Midbrain (tissue), 1 donor: ENCODE measurements at regions not wholly inside any gene's neighbourhood (a gene's known extent, or its start where the extent isn't known, plus 50 kb on each side); places are given as distances from the start of the nearest gene placed in this dataset.

Experiments
- DNase-seq: peaks from one replicate; lab custom pipeline; 2025; lab: John Stamatoyannopoulos, UW

DNA sequence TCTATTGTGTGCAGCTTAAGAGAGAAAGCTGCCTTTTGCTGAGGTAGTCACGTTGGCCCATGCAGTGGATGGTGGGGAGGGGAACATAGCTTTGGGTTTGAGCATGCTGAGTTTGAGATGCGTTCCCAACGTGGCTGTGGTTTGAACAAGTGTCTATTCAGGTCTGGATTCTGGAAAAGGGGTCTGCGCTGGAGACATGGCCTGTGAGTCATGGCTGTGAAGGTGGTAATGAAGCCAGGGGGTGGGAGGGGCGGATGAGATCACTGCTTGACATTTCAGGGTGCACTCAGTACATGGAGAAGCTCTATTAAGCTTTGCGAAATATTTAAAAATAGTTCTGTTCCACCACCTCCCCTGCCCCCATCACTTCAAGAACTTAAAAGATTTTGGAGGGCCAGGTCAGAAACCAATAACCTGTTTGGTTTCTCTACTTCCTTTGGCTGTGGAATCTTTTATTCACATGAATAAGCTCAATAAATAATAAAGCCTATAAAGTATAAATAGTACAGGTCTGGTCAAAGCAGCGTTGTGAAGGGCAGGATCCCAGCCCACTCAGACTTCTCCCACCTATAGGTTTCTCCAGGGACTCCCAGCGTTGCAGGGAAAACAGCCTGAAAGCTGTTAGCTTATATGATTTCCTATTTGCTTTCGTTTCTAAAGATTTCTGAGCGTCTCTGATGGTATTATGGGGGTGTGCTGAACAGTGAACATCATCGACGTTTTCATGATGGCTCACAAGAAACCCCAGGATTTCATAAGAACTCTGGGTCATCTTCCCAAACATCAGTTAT is 189.9 kb downstream of the NSG2 start:
- no peak for DNase-seq

DNA sequence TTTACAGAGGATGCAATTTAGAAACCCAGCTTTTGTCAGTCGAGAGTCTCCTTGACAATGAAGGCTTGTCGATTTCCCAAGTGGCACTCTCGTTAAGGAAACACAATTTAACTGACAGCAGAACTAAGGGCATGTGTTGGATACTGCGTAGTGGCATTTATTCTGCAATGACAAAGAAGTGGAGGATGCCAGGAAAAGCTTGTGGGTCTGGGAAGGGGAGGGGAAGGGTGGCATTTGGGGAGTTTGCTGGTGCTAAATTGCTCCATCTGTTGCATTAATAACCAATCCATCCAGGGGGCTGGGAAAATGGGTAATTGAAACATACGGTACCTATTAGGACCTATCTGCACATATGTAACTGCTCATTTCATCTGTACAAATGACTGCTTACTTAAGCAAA is 190.6 kb downstream of the NSG2 start:
- DNase-seq, result no peak

DNA sequence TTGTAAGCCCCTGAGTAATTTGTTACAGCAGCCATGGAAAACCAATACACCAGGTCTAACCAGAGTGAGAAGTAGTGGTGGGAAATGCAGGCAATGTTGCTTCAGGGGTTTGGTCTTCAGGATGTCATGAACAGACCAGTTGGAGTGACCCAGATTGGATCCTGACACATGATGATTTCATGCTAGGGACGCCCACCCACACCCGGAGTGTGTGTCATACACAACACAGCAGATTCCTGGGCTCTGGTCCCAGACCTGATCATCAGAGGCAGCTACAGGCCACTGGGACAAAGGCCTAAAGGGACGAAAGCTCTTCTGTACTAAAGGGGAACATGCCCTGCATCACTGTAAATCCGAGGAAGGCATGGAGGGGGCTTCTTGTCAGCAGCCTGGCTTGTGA is 194.2 kb downstream of the NSG2 start:
- DNase-seq, result no peak

DNA sequence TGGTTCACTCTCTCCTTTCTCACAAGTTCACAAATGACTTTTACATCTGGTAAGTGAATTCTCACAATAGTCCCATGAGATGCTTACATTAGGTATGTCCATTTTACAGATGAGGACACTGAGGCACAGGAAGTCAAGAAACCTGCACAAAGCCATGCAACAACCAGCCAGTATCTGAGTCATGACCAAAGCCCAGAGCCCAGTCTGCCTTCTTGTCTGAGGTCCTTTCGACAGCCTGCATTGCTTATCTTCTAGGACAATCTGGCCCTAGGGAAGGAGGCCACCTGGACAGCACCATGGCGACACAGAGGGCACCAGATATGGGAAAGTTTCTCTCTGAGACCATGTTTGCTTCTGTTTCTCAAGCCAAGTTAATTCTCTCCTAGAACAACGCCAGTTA is 197.1 kb downstream of the NSG2 start:
- DNase-seq, result no peak

DNA sequence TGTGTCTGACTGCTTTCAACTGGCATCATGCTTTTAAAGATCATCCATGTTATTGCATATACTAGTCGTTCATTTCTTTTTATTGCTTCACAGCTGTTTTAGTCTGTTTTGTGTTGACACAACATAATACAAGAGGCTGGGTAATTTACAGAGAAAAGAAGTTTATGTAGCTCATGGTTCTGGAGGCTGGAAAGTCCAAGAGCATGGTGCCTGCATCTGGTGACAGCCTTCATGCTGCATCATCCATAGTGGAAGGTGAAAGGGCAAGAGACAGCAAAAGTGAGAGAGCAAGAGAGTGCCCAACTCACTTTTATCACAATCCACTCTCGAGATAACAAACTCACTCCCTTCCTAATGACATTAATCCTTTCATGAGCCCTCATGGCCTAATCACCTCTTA is 198.4 kb downstream of the NSG2 start:
- DNase-seq, result no peak

DNA sequence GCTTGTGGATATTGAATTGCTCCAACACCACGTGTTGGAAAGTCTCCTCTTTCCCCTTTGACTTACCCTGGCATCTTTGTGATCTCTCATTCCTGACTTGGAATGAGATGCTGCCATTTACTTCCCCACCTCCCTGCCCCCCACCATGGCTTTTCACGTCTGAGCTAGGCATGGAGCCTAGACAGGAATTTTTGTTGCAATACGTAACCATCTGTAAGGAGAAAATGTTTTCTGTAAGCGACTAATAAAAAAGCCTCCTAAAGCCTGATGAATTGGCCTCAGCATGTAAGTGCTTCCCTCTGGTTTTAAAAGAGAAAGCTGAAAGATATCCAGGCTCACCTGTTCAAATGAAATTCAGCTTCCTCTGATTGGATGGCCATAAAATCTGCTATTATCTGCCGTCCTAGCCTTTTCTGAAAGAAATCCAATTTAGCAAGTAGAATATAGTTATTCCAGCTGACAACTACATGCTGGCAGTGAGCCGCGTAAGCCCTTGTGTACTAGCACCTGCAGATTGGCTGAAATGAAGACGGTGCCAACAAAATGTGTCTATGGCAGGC is 200.1 kb downstream of the NSG2 start:
- no peak for DNase-seq

DNA sequence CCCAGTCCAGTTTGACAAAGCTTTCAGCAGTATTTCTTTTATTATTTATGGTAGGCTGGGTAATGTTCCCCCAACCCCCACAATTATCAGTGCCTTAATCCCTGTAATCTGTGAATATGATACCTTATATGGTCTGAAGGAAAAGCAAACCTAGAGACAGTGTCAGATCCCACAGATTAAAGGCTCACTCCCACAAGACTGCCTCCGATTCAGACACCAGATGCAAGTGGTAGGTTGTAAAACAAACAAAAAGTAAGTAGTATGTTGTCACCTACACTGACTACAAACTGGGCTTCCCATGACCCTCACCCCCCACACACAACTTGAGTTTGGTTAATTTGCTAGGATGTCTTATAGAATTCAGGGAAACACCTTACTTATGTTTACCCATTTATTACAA is 201.2 kb downstream of the NSG2 start:
- no peak for DNase-seq

DNA sequence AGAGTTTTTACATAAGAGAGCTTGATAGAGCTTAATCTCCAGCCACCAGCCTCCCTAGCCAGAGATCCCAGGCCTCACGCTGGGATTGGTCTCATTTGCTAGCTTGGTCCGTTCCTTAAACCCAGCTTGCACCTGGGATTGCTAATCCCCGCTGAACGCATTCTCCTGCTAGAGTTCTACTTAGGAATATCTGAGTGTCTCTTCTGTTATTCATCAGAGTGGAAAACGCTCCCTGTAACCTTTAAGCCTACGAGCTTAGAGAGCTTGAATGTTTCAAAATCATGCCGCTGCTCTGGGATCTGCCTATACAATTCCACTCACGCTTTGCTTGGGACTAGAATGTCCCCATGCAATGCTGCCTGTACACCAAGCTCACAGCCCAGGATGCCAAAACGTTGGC is 201.8 kb downstream of the NSG2 start:
- no peak for DNase-seq

DNA sequence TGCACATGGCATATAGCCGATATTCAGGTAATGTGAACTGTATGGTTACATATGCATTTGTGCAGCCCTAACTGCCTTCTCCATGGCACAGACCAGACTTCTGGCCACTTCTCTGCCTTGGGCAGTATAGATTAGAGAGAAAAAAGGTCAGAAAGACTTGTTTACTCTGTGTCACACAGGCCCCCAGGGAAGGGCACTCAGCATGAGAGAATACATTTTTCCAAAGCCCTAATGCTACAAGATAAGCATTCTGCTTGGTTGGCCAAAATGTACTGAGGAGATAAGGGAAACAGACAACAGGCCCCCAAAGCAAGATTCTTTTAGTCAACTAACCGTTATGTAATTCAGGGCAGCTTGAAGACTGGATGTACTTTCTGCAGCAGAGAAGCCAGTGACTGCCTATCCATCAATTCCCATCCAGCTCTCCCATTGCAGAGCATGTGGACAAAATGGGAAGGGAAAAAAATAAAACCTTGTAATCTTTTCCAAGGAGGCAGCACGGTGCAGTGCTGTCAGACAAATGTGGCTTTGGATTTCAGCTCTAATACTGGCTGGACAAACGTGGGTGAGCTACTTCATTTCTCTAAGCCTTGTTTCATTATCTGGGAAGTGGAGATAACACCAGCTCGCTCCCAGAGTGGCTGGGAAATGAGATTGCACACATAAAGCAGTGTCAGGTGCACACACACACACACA is 205.9 kb downstream of the NSG2 start:
- DNase-seq, result no peak

DNA sequence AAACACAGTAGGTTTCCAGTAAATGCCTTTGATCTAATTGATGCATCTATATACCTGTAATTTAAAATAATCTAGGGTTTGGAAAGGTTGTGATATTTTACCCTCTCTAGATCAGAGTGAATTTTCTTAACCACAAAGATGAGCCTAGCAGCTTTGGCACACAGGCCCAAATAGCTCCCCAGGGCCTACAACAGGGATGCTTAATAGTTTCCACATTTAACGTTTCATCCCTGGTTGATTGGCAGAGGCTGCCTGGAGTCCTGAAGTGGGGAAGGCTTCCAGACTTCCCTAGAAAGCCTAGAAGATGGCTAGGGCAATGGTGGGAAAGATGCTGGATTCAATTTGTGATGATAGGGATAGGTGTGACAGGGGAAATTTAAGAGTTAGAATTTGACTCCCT is 206.6 kb downstream of the NSG2 start:
- no peak for DNase-seq

DNA sequence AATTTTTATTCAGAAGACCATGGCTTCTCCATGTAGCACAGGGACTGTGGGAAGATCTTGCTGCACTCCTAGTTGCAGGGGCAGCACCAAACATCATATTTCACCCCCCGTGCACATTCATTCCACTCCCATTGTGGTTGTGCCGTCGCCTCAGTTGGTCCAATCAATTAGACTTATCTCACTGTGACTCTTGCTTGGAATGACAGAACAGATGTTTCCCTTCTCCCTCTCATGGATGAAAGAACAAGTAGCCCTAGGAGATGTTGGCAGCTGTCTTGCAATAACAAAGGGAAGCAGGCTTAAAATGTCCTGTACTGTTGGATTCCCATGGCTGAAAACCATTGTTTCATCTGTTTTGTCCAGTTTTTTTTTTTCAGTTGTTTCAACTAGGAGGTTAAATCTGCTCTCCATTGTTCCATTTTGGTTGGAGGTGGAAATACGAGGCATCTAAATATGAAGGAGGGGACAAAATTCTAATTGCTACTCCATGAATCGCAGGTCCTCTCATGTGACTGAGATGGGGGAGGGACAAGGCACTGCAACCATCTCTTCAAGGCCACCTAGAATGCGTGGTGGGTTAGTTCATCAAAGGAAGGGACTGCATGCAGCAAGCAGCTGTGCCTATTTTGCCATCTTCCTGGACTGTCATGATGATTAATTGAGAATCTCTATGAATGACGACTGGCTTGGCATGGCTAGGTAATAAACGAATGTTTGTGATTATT is 214.4 kb downstream of the NSG2 start:
- no peak for DNase-seq

DNA sequence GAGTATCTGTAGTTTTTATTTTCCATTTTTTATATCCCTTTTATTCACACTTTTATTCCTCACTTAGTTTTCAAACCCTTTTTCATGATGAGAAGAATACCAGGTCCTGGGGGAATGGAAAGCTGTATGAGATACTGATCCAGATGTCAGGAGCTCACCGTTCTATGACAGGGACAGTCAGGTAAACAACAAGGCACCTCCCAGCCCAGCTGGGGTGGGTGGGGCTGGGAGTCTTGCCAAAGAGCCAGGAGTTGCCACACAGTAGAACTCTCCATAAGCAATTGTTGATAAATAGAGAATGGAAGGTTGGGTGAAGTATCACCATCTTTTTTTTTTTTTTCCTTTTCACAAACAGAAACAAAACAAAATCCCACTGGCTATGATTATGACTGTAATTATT is 225.8 kb downstream of the NSG2 start:
- DNase-seq, result no peak

DNA sequence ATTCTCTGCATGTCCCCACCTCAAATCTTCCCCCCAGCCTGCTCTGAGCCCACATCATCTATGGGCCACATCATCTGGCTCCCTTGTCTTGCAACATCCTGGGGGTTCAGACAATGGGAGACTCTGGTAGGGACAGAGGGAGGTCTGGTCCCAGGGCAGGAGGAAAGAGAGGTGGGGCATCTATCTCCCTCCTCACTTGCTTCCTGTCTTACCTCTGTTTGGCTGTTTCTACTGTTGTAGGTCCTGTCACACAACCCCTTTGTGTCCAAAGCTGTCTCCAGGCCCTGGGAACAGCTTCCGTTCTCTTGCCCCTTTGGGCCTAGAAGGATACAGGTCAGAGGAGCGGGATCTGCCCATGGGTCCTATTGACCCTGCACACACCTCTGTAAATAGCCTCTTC is 227.2 kb downstream of the NSG2 start:
- no peak for DNase-seq

DNA sequence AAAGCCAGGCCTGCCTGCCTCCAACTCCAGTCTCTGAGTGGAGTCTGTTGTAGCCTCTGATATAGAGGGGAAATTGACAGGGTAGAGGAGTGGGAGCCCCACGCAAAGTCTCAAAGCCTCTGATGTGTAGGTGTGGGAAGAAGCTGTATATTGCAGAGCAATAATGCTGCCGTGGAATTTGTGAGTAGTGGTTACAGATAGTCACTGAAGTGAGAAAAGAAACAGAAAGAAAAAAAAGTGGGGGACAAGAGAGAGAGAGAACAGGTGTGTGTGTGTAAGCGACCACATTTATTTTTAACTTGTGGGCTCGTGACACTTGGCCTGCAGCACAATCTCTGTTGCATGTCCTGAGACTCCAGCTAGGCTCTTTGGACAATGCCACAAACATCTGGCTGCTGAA is 227.8 kb downstream of the NSG2 start:
- DNase-seq, result no peak

DNA sequence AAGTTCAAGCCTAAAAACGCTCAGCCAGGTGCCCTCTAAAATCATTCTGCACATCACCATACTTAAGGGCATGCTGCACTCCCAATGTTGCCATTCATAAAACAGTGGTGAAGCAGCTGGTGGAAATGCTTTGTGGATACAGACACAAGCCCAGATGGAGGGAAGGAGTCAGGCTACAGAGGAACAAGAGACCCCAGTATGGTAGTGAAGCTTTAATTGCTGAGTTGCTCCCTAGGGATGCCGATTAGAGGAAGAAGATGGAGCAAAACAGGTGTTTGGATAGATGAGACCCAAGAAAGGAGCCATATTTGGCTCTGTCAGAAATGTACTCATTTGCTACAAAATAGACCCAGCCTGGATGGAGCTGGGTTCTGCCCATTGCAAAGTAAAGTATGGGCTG is 230.5 kb downstream of the NSG2 start:
- DNase-seq, result no peak

DNA sequence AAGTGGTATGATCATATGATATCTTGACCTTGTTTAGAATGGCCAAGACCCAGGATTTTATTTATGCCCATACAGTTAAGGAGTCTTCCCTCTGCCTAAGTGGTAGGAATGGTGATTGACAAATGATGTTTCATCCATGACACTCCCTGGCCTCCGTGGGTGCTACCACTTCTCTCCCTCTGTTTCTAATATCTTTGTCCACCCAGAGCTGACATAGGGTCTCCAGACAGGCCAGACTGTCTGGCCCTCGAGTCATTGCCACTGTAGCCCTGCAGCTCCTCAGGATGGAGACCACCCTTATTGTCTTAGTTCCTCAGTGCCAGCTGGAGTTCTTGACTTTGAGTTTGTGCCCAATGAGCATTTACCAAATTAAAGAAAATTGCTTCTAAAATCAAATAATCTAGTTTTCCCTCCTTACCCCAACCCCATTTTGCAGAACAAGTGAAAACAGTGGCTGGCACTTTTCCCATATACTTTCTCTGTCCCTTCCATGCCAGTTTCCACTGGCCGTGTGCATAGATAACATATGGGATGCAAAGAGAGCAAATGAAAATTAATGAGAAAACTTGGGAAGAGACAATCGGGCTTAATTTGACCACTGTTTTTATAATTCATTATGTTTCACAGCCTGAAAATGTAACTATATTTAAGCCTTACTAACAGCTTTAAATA is 235.7 kb downstream of the NSG2 start:
- no peak for DNase-seq

DNA sequence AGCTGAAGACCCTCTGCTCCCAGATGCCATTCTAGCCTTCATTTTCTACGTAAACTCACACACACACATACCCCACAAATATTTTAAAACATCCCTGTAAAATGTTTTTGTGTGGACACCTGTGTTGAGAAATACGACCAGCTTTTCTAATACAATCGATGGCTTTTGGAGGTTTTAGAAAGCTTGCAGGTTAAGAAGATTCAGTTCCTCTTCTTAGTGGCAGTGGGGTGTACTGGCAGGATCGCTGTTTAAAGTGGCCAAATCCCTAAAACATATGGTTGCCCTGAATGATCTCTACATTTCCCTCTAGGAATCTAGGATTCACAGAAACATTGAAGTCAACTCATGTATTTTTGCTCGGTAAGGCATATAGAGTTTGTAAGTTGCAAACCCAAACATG is 236.3 kb downstream of the NSG2 start:
- DNase-seq, result no peak

DNA sequence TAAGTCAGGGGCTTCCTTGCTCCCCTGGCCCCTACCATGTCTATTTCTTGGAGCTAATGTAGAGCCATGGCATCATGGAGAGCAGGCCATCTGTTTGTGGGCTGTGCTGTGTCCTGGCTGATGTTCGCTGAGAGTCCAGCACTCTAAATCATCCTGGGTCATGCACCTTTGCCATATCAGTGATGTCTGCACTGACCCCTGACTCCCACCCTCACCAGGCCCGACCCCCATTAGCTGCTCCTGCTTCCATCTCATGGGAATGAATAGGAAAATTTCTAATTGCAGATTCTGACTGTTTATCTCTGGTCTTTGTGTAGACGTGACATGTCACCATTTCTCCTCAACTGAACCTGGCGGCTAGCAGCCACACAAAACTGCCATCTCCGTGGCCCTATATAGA is 236.9 kb downstream of the NSG2 start:
- DNase-seq, result no peak

DNA sequence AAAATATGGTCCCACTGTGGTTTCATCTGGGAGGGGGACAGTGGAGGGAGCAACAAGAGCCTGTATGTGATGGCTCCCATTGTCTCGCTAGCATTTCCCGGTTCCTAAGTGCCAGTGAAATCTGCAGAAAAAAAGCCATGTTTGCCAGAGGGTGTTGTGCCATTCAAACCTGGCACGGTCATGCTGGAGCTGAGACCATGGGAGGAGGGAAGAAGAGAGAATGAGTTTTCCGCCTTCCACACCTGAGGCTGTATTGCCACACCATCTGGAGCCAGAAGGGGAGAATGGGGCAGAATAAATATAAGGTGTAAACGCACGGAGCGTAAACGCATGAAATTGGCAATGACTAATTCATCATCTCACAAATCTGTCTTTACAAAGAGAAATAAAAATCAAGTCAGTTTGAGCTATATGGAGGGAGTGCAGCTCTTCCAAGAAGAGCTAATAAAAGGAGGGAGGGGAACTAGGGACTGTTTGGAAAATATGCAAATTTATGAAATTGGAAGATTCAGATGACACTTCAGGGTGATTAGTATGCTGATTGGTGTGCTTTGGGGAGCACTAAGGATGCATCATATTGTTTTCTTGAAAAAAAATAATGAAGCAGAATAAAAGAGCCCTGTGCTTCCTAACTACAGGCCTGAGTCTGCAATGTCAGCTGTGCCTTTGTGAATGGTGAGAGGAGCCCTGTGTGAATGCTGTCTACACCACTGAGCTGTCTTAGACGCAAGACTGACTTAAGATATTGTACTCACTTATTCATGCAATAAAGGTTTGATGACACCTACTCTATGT is 237.9 kb downstream of the NSG2 start:
- no peak for DNase-seq

DNA sequence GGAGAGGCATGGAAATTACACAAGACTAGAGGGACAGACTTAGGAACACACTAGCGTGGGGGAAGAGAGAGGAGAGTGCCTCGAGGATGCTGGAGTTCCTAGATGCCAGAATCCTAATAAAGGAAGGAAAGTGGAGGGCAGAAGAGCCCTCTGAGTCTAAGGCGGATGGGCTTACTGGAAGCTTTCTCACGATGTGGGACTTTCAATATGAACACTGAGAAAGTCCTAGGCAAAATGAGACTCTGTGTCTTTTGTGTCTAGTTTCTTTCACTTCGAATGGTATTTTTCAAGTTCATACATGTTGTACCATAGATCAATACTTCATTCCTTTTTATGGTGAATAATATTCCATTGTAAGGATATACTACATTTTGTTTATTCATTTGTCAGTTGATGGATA is 239.4 kb downstream of the NSG2 start:
- no peak for DNase-seq

DNA sequence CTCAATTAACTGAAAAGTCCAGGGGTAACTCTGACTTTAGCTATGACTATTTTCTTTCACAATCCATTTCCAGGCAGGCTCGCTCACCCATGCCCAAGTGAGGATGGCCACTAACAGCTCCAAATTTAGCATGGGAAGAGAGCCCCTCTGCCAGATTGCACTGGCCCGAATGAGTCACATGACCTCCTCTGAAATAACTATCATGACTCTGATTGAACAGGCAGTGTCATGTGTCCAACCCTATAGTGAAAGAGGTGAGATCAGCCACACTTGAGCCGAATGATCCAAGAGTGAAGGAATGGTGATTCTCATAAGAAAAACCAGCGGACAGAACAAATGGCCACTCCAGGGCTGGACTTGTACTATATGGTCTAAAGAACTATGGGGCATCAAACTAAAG is 242.3 kb downstream of the NSG2 start:
- DNase-seq, result no peak

DNA sequence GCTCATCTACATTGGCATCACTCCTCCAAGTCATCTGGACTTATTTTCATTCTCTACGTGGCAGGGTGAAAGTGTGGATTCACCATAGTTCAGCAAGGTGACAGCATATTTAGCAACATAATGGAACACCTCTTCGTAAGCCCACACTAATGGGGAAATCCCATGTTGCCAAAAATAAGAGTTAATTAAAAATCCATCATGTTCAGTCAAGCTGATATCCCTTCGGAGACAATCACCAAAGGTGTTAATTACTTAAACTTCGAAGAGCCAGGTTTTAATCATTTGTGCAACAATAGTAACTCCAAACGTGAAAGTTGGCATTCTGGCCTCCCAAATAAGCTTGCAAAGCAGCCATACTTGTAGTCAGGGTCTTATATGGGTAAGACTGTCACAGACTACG is 242.9 kb downstream of the NSG2 start:
- DNase-seq, result no peak
